Dedifferentiated amniotic fluid mesenchymal stem cell (primary cell): ENCODE measurements at regions not wholly inside any gene's neighbourhood (a gene's known extent, or its start where the extent isn't known, plus 50 kb on each side); places are given as distances from the start of the nearest gene placed in this dataset.

Experiments
- DNase-seq: peaks from one replicate; pipeline ENCODE4 v3.0.0-alpha.2; 2016; ENCODE audit errors: extremely low spot score

GRCh38 chrX:6778544-6779503 is 243.9 kb upstream of the VCX3A start:
- DNase-seq = no peak

- no peak for DNase-seq
Observed at GRCh38 chrX:6777238-6778002, 242.5 kb upstream of the VCX3A start.

DNA sequence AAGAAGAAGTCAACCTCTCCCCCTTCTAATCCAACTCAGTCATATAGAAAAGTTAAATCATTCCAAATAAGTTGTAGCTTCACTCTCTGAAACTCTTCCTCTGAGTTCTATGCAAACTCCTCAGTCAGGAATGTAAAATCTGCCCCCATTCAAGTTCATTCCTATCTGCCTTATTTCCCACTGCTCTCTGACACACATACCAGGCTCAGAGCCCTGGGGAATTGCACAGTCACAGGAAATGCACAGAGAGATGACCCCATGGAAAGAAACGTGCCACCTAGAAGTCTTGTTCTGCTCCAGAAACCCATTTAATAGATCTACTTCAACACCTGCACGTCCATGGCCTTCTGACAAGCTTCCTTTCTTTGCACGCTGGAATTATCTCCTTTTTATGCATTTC is 236.0 kb upstream of the VCX3A start:
- DNase-seq = no peak

GRCh38 chrX:6768881-6769280 is 234.0 kb upstream of the VCX3A start:
- DNase-seq = no peak

DNA sequence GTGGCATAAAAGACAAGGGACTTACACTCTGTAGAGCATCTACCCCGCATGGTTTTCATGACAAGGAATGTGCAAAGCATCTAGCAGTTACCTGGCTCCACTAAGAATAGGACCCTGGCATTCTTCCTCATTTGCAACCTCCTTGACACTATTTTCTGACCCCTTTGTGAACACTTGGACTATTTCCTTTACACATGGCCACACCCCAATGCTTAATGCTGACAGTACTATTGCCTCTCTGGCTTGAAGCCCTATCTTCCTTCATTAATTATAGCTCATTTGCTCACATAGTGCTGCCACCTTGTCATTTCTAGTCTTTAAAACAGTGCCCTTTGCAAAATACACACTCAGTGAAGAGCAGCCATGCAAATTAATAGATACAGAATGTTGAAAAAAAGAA is 226.3 kb upstream of the VCX3A start:
- no peak for DNase-seq

DNA sequence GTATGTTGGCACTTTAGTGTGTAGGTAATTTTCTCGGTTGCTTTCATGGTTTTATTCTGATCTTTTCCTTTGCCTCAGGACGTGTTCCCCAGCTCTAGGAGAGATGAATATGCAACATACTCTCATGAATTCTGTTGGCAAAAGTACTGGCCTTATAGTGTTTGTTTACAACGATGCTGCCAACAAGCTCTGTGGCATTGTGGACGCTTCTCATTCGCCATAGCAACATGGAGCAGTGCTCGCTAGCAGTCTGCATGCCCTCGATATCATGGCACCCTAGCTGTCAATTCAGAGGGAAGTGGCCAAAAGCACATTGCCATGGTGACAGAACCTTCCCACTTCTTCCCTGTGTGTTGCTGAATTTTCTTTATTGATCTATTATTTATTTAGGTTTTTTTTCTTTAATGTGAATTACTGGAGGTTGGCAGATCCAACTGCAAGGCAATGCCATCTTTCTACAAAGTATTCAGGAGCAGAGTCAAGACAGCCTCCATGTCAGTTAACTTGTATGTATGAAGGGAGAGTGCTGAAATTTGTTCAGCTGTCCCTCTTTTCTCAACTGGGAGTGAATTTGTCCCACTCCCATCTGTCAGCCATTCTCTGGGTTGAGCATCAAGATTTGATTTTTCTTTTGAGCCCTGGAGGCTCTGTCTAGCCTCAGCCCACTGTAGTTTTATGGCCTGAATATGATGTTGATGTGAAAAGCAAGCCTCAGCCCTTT is 224.9 kb upstream of the VCX3A start:
- no peak for DNase-seq

DNA sequence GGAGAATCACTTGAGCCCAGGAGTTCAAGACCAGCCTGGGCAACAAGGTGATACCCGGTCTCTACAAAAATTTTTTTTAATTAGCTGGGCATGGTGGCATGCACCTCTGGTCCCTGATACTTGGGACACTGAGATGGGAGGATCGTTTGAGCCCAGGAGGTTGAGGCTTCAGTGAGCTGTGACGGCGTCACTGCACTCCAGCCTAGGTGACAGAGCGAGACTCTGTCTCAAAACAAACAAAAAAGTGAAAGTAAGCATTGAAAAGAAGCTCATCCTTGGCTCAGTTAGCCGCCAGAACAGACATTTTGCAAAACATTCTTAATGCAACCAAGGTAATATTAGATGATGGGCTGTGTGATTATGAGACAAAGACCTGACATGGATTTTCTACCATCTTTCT is 223.3 kb upstream of the VCX3A start:
- DNase-seq = no peak

- no peak for DNase-seq
Observed at GRCh38 chrX:6757631-6758030, 222.7 kb upstream of the VCX3A start.

- no peak for DNase-seq
Observed at GRCh38 chrX:6748595-6748994, 213.7 kb upstream of the VCX3A start.

GRCh38 chrX:6738518-6739470 is 203.9 kb upstream of the VCX3A start:
- DNase-seq = no peak

DNA sequence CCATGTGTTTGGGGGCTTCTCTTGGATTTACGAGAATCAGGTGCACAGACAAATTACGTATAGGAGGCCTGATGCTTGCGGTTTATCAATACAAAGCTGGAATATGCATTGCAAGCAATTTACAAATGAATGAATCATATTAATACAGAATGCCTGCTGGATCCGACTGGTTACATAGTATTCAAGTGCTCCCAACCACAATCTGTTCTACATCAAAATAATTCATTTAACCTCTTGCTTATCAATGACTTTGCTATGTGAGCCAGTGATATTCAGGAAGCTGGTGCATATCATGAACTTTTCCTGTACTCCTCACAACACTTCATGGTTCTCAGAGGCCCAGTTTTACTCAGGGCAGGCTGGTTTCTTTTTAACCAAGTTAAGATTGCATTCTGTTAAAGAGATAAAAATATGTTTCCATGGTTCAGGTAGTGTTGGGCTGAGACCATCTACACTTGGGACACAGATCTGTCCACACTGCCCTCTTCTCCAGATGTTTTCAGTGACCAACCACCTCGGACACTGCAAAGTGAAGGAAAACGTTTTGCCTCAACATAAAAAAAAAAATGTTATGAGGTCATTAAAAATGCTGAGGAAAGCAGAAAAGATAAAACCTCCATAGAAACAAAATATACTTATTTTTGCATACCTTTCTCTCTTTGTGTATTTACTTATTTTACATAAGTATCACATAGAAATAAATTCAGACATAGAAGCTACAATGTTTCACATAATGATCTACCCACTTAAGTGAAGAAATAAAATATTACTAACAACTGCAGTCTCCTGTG is 200.1 kb upstream of the VCX3A start:
- DNase-seq = no peak

- DNase-seq = no peak
Observed at GRCh38 chrX:6732101-6732500, 197.2 kb upstream of the VCX3A start.

GRCh38 chrX:6729626-6730025 is 194.7 kb upstream of the VCX3A start:
- no peak for DNase-seq

GRCh38 chrX:6718766-6719165 is 183.8 kb upstream of the VCX3A start:
- DNase-seq = no peak

DNA sequence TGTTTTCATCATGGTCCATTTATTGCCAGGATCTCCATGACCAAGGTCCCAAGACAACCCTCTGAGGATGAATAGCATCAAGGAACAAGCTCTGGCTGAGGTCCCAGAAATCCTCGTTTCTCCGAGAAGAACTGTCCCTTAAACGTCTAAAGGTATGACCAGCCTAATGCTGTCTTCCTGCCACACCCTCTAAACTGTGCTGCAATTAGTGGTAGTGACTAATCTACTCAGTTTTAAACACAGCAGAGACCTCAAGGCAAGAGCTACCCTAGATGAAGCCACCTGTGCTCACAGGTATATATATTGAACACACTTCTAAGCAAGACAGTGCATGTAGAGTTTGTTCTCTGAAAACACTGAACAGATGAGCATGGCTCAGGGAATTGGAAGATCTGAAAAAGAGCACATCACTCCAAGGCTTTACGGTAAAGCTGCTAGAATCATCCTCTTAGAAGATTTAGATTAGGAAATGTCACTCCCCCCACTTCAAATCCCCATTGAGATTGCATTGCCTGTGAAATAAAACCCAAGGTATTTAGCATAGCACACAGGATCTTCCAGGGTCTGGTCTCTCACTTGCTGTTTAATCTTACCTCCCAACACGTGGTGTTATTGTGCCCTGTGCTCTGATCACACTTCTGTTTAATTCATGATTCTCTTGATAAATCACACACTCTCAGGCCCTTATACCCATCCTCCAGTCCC is 173.9 kb upstream of the VCX3A start:
- DNase-seq = no peak

- no peak for DNase-seq
Observed at GRCh38 chrX:6708041-6708440, 173.1 kb upstream of the VCX3A start.

DNA sequence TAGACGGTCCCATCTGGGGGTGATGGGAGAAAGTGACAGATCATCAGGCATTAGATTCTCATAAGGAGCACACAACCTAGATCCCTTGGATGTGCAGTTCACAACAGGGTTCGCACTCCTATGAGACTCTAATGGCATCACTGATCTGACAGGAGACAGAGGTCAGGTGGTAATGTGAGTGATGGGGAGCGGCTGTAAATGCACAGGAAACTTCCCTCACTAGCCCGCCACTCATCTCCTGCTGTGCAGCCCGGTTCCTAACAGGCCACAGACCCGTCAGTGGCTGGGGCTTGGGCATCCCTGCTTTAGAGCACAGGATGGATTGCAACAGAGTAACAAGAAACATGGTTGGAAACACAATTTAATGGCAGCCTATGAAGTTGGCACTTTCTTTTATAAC is 172.6 kb upstream of the VCX3A start:
- DNase-seq = no peak

DNA sequence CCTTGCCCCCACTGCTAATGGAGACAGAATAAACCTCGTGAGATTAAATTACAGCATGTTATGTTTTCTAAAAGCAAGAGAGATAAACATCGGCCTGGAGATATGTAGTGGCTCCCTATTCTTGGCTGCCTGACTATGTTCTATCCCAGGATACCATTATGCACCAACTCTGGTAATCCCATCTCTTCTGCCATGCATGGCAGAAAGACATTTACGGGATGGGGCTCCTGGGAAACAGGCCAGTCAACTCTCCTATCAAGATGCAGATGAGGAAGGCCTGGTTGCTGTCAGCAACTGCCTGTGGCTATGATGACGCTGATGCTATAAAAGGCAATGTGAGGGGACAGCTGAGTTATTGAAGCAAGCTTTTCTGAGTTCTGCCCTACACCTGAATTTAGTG is 166.2 kb upstream of the VCX3A start:
- DNase-seq = no peak

- DNase-seq = no peak
Observed at GRCh38 chrX:6695717-6696116, 160.8 kb upstream of the VCX3A start.

- no peak for DNase-seq
Observed at GRCh38 chrX:6694977-6695376, 160.1 kb upstream of the VCX3A start.
